LNCaP clone FGC (cell line): ENCODE measurements at regions not wholly inside any gene's neighbourhood (a gene's known extent, or its start where the extent isn't known, plus 50 kb on each side); places are given as distances from the start of the nearest gene placed in this dataset.

Experiments
- DNase-seq: peaks from one replicate; pipeline ENCODE4 v3.0.0-alpha.2; 2011; ENCODE audit warnings: low read depth
- H3K4me3 ChIP-seq: 2 replicates; pipeline ENCODE4 v1.5.1; 2011; ENCODE audit warnings: mild to moderate bottlenecking, low read depth, low read length, control low read depth
- TF ChIP-seq, protein P1 (sequence below): IDR thresholded peaks from 2 replicates; pipeline ENCODE4 v1.5.1; 2012; ENCODE audit warnings: mild to moderate bottlenecking; ENCODE audit not compliant: control insufficient read depth, insufficient read depth; ENCODE audit errors: extremely low read depth

DNA sequence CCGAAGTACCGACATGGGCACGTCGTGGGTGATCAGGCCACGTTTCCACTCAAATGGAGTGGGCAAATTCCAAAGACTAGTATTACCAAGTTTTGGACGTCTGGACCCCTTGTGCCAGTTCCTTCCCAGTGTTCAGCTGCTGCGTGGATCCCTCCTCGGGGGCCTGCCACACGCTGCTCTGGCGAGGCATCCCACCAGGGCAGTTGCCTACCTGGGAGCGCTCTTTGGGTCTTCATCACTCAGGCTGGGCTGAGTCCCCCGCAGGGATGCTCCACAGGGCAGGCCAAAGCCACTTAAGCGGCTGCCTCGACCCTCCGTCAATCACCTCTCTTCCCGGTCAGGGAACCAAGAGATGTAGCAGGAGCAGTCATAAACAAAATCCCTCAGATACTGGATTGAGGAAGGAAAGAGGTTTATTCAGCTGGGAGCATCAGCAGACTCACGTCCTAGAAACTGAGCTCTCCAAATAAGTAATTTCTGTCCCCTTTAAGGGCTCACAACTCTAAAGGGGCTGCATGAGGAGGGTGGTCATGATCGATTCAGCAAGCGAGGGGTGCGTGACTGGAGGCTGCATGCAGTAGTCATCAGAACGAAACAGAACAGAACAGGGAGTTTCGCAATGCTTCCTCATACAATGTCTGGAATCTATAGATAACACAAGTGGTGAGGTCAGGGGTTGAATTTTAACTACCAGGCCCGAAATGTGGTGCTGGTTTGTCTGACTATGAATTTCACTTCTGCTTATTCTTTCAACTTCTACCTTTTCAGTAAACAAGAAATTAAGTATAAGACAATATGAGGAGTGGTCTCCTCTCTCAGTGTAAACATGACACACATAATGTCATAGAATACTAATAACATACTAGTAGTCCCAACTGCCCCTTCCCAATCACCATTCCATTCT lies 998.6 kb upstream of the NCAM2 start:
- no peak overlapping the region for H3K4me3 ChIP-seq
- no peak for DNase-seq
- TF ChIP-seq, protein P1, sequence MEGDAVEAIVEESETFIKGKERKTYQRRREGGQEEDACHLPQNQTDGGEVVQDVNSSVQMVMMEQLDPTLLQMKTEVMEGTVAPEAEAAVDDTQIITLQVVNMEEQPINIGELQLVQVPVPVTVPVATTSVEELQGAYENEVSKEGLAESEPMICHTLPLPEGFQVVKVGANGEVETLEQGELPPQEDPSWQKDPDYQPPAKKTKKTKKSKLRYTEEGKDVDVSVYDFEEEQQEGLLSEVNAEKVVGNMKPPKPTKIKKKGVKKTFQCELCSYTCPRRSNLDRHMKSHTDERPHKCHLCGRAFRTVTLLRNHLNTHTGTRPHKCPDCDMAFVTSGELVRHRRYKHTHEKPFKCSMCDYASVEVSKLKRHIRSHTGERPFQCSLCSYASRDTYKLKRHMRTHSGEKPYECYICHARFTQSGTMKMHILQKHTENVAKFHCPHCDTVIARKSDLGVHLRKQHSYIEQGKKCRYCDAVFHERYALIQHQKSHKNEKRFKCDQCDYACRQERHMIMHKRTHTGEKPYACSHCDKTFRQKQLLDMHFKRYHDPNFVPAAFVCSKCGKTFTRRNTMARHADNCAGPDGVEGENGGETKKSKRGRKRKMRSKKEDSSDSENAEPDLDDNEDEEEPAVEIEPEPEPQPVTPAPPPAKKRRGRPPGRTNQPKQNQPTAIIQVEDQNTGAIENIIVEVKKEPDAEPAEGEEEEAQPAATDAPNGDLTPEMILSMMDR, result no peak

DNA sequence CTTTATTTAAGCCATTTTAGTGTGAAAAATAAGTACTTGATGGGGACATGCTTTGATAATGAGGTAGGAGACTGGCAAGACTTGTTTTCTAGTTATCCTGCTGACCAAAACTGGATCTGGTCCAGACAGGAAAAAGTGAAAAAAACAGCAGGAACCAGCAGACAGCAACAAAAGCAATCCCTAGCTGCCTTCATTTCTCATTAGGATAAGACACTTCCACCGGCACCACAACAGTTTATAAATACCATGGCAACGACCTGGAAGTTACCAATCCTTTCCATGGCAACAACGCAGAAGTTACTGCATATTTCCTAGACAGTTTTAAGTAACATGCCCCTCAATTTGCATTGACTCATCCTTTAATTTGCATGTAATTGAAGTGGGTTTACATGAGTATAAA lies 993.8 kb upstream of the NCAM2 start:
- DNase-seq, result no peak
- H3K4me3 ChIP-seq, result no peak overlapping the region
- TF ChIP-seq, protein P1, result no peak

DNA sequence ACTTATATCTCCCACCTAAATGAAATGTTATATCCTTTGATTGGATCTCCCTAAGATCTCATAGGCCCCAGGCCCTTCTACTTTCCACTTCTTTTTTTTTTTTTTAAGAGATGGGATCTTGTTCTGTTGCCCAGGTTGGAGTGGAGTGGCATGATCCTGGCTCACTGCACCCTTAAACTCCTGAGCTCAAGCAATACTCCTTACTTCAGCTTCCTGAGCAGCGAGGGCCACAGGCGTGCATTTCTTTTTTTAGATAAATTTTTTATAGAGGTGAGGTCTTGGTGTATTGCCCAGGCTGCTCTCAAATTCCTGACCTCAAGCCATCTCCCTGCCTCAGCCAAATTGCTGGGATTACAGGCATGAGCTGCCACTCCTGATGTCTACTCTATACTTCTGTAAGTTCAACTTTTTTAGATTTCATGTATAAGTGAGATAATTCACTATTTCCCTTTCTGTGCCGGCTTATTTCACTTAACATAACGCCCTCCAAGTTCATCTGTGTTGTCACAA lies 987.5 kb upstream of the NCAM2 start:
- TF ChIP-seq, protein P1, result no peak
- no peak for DNase-seq
- H3K4me3 ChIP-seq, result no peak overlapping the region

DNA sequence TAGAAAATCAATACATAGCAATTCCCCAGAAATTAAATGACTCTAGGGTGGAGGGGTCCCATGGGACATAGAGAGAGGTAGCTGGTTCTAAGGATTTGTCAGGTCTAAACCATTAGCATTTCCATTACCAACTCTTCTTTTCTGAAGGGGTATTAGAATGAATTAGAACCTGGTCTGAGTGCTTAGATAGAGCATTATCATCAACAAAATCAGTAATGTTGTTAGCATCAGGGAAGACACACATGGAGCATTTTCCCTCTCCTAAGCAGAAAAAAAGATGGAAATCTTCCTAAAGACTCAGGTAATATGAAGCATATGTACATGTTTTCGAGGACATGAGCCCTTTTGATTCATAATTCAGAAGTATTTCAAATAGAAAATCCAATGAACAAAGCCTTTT lies 984.4 kb upstream of the NCAM2 start:
- TF ChIP-seq, protein P1, result no peak
- no peak overlapping the region for H3K4me3 ChIP-seq
- DNase-seq, result no peak

DNA sequence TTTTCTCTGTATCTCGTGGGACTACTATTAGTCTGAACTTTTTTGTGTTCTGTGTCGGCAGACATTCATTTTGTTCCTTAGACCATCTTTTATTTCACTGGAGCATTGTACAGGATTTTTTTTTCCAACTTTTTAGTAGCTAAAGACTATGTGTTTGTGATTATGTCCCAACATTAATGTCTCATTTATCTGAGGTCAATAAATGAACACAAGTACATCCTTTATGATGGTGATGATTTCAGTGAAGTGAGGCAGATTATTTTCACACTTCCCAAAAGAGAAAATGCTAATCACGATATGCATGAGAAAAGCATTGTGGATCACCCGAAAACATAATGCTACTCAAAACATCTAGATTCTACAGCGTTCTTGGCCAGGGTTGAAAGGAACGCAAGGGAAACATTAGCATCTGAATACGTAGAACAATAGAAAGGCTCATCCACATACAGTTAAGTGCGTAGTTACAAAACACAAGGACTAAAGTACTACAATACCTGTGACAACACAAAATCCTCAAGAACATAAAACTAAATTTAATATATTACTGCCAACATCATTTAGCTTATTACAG lies 981.7 kb upstream of the NCAM2 start:
- TF ChIP-seq, protein P1, result no peak
- no peak overlapping the region for H3K4me3 ChIP-seq
- no peak for DNase-seq

DNA sequence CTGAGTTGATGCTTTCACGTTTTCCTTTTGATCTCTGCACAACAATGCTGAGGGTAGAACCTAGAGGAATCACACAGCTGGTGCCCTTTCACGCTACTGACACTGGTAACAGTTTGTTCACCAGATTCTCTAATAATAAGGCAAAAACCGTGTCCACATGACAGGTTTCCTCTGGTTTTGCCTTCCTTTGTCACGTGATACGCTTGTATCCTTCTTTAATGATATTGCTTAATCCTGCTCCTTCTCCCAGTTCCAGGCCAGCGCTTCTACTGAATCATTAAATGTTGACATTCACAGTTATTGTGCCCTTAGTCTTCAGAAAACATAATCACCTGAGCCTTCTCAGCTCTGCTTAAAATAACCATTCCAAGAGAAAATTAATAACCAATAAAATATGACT lies 978.2 kb upstream of the NCAM2 start:
- TF ChIP-seq, protein P1, result no peak
- DNase-seq, result no peak

More for the DNA sequence above, 978.2 kb upstream of the NCAM2 start:
- no peak overlapping the region for H3K4me3 ChIP-seq
